ENCODE measurements at regions not wholly inside any gene's neighbourhood (a gene's known extent, or its start where the extent isn't known, plus 50 kb on each side); places are given as distances from the start of the nearest gene placed in this dataset.
"Not testable (repeated sequence)": the region's sequence is repeated elsewhere in the genome, so short reads cannot be mapped to it uniquely, and the experiment has no call there.

GRCh38 chr1:228611707-228612106, 123.6 kb upstream of the RHOU start:
- H3K27me3 Mint-ChIP-seq; H3K27me3 ChIP-seq (ENCODE audit: insufficient read depth, low read length, poor library complexity, severe bottlenecking); POLR2A ChIA-PET; H3K9me3 Mint-ChIP-seq; H3K4me3 ChIP-seq (ENCODE audit: low read length); H3K4me1 ChIP-seq (ENCODE audit: insufficient read depth, low read length); H3K4me3 Mint-ChIP-seq; H3K9me3 ChIP-seq (ENCODE audit: low read length); H3K27ac Mint-ChIP-seq; DNase-seq; CTCF ChIA-PET; H3K27ac ChIP-seq (ENCODE audit: low read depth, low read length); H3K4me1 Mint-ChIP-seq; H3K36me3 Mint-ChIP-seq; H3K36me3 ChIP-seq (ENCODE audit: insufficient read depth, low read length): not testable (repeated sequence)

- H3K9me3 ChIP-seq (ENCODE audit: low read length); H3K4me3 ChIP-seq (ENCODE audit: low read length); H3K4me1 ChIP-seq (ENCODE audit: insufficient read depth, low read length); H3K27ac ChIP-seq (ENCODE audit: low read depth, low read length); H3K27me3 Mint-ChIP-seq; H3K27me3 ChIP-seq (ENCODE audit: insufficient read depth, low read length, poor library complexity, severe bottlenecking); H3K4me1 Mint-ChIP-seq; CTCF ChIA-PET; POLR2A ChIA-PET; H3K36me3 ChIP-seq (ENCODE audit: insufficient read depth, low read length); H3K36me3 Mint-ChIP-seq; H3K9me3 Mint-ChIP-seq: not testable (repeated sequence)
- peak in 3 of 5 donors; percentile 18 to 65 (median 22) for DNase-seq
- peak overlapping the region in 2 of 8 donors; percentile 30 to 75 for H3K27ac Mint-ChIP-seq
- H3K4me3 Mint-ChIP-seq = peak overlapping the region in 6 of 7 donors; percentile 63 to 87 (median 74)
Measured at GRCh38 chr1:228622002-228622716, 113.1 kb upstream of the RHOU start.

GRCh38 chr1:228626481-228626880, 108.8 kb upstream of the RHOU start:
- H3K36me3 Mint-ChIP-seq; DNase-seq; POLR2A ChIA-PET; H3K27ac ChIP-seq (ENCODE audit: low read depth, low read length); CTCF ChIA-PET; H3K27me3 Mint-ChIP-seq; H3K4me3 ChIP-seq (ENCODE audit: low read length); H3K27me3 ChIP-seq (ENCODE audit: insufficient read depth, low read length, poor library complexity, severe bottlenecking); H3K9me3 Mint-ChIP-seq; H3K4me1 Mint-ChIP-seq; H3K4me3 Mint-ChIP-seq; H3K4me1 ChIP-seq (ENCODE audit: insufficient read depth, low read length); H3K27ac Mint-ChIP-seq; H3K36me3 ChIP-seq (ENCODE audit: insufficient read depth, low read length); H3K9me3 ChIP-seq (ENCODE audit: low read length): not testable (repeated sequence)

GRCh38 chr1:228632858-228633257, 102.4 kb upstream of the RHOU start:
- H3K27me3 ChIP-seq (ENCODE audit: insufficient read depth, low read length, poor library complexity, severe bottlenecking); H3K4me1 Mint-ChIP-seq; H3K4me3 Mint-ChIP-seq; POLR2A ChIA-PET; H3K4me3 ChIP-seq (ENCODE audit: low read length); H3K9me3 ChIP-seq (ENCODE audit: low read length); H3K27ac ChIP-seq (ENCODE audit: low read depth, low read length); H3K36me3 ChIP-seq (ENCODE audit: insufficient read depth, low read length); CTCF ChIA-PET; H3K36me3 Mint-ChIP-seq; H3K27ac Mint-ChIP-seq; H3K9me3 Mint-ChIP-seq; H3K4me1 ChIP-seq (ENCODE audit: insufficient read depth, low read length); H3K27me3 Mint-ChIP-seq: not testable (repeated sequence)
- peak in 1 of 5 donors; percentile 66 for DNase-seq

GRCh38 chr1:228635304-228635703, 100.0 kb upstream of the RHOU start:
- CTCF ChIA-PET; H3K27me3 ChIP-seq (ENCODE audit: insufficient read depth, low read length, poor library complexity, severe bottlenecking); H3K9me3 ChIP-seq (ENCODE audit: low read length); POLR2A ChIA-PET; H3K27me3 Mint-ChIP-seq; H3K4me3 Mint-ChIP-seq; H3K27ac ChIP-seq (ENCODE audit: low read depth, low read length); H3K36me3 Mint-ChIP-seq; H3K4me1 ChIP-seq (ENCODE audit: insufficient read depth, low read length); H3K4me3 ChIP-seq (ENCODE audit: low read length); H3K36me3 ChIP-seq (ENCODE audit: insufficient read depth, low read length); H3K27ac Mint-ChIP-seq; H3K4me1 Mint-ChIP-seq; H3K9me3 Mint-ChIP-seq: not testable (repeated sequence)
- DNase-seq = peak; percentile 32 to 73 (median 35)

- H3K36me3 Mint-ChIP-seq = not testable (repeated sequence)
Measured at GRCh38 chr1:228637529-228637928, 97.8 kb upstream of the RHOU start.

GRCh38 chr1:228646717-228647522, 88.4 kb upstream of the RHOU start:
- Histone ChIP-seq H3K4me1 (ENCODE audit: insufficient read depth, low read length) (peaks cover 22% of the 10 kb centered on the region), H3K27me3 (ENCODE audit: insufficient read depth, low read length, poor library complexity, severe bottlenecking) (peaks cover 49% of the 10 kb centered on the region), H3K36me3 (ENCODE audit: insufficient read depth, low read length) (no peaks in the 10 kb centered on the region), H3K27ac (ENCODE audit: low read depth, low read length) (no peak overlapping the region), H3K4me3 (ENCODE audit: low read length) (peak overlapping the region; percentile 85), H3K9me3 (ENCODE audit: low read length) (no peaks in the 10 kb centered on the region)
- Mint-ChIP-seq H3K36me3 (peaks cover 0 to 2% (median under 1%) of the 10 kb centered on the region in 3 donors), H3K4me1 (peaks cover 25 to 30% (median 29%) of the 10 kb centered on the region in 3 donors), H3K4me3 (peak overlapping the region; percentile 82 to 99 (median 91)), H3K9me3 (peaks cover 0 to 7% (median 0%) of the 10 kb centered on the region in 5 donors), H3K27me3 (peaks cover 30 to 49% of the 10 kb centered on the region in 2 donors), H3K27ac (peak overlapping the region in 7 of 8 donors; percentile 17 to 89 (median 71))
- peak; percentile 6 to 67 (median 41) for DNase-seq
- POLR2A ChIA-PET = no interaction called here
- CTCF ChIA-PET = no interaction called here

More at GRCh38 chr1:228637529-228637928, 97.8 kb upstream of the RHOU start:
- H3K36me3 ChIP-seq (ENCODE audit: insufficient read depth, low read length); H3K27ac Mint-ChIP-seq; H3K27me3 Mint-ChIP-seq; H3K27me3 ChIP-seq (ENCODE audit: insufficient read depth, low read length, poor library complexity, severe bottlenecking); H3K9me3 ChIP-seq (ENCODE audit: low read length); POLR2A ChIA-PET; H3K4me3 ChIP-seq (ENCODE audit: low read length); H3K4me1 ChIP-seq (ENCODE audit: insufficient read depth, low read length); H3K27ac ChIP-seq (ENCODE audit: low read depth, low read length); CTCF ChIA-PET; H3K9me3 Mint-ChIP-seq; H3K4me1 Mint-ChIP-seq: not testable (repeated sequence)
- DNase-seq = peak in 1 of 5 donors; percentile 73
- H3K4me3 Mint-ChIP-seq = peak overlapping the region in 1 of 7 donors; percentile 39

GRCh38 chr1:228647523-228648444, 87.5 kb upstream of the RHOU start:
- peak in 4 of 5 donors; percentile 6 to 49 (median 10) for DNase-seq
- H3K4me3 ChIP-seq (ENCODE audit: low read length) = peak overlapping the region; percentile 85
- peaks cover 35 to 53% of the 10 kb centered on the region in 2 donors for H3K27me3 Mint-ChIP-seq
- H3K4me1 ChIP-seq (ENCODE audit: insufficient read depth, low read length) = peaks cover 22% of the 10 kb centered on the region
- H3K4me3 Mint-ChIP-seq = peak overlapping the region; percentile 82 to 99 (median 91)
- H3K36me3 ChIP-seq (ENCODE audit: insufficient read depth, low read length) = no peaks in the 10 kb centered on the region
- H3K4me1 Mint-ChIP-seq = peaks cover 25 to 30% (median 29%) of the 10 kb centered on the region in 3 donors
- CTCF ChIA-PET = no interaction called here
- no peaks in the 10 kb centered on the region for H3K9me3 ChIP-seq (ENCODE audit: low read length)
- peaks cover 0 to 7% (median 0%) of the 10 kb centered on the region in 5 donors for H3K9me3 Mint-ChIP-seq
- peak overlapping the region in 6 of 8 donors; percentile 5 to 81 (median 58) for H3K27ac Mint-ChIP-seq
- H3K27me3 ChIP-seq (ENCODE audit: insufficient read depth, low read length, poor library complexity, severe bottlenecking) = peaks cover 53% of the 10 kb centered on the region
- H3K36me3 Mint-ChIP-seq = peaks cover 0 to 4% (median 2%) of the 10 kb centered on the region in 3 donors
- POLR2A ChIA-PET = no interaction called here
- no peak overlapping the region for H3K27ac ChIP-seq (ENCODE audit: low read depth, low read length)

Measured in CD8-positive, alpha-beta memory T cell (primary cell).